GM12878 (cell line): ENCODE measurements at regions not wholly inside any gene's neighbourhood (a gene's known extent, or its start where the extent isn't known, plus 50 kb on each side); places are given as distances from the start of the nearest gene placed in this dataset.

ENCODE experiments used
- EED ChIP-seq: sonication (generic); IDR thresholded peaks from 2 replicates; pipeline ENCODE4 v1.6.1; 2016; ENCODE audit warnings: antibody characterized with exemption, low read depth
- EGR1 ChIP-seq, 2 experiments: IDR thresholded peaks; 1 replicate in 1 of 2; 2 replicates in 1 of 2; pipeline ENCODE4 v1.6.1; 2011 to 2012; ENCODE audit warnings: low read depth in 2 of 2, low read length in 2 of 2, borderline replicate concordance in 1 of 2, mild to moderate bottlenecking in 1 of 2, moderate library complexity in 1 of 2
- ETV6 ChIP-seq, 2 experiments: fragments of 450-650 bp in 1 of 2; IDR thresholded peaks in 1 of 2; conservative IDR thresholded peaks in 1 of 2; 2 replicates each; pipeline ENCODE4 v1.6.1; 2014; ENCODE audit warnings: antibody characterized with exemption in 1 of 2, borderline replicate concordance in 1 of 2, low read depth in 1 of 2, mild to moderate bottlenecking in 1 of 2, moderate library complexity in 1 of 2
- HDAC6 ChIP-seq: fragments of 200-600 bp; sonication (generic); IDR thresholded peaks from one replicate; pipeline ENCODE4 v1.8.0; 2017; ENCODE audit warnings: antibody characterized with exemption; ENCODE audit not compliant: unreplicated experiment
- JUNB ChIP-seq: IDR thresholded peaks from 2 replicates; pipeline ENCODE4 v1.6.1; 2016; ENCODE audit warnings: antibody characterized with exemption, mild to moderate bottlenecking
- KAT2A ChIP-seq: conservative IDR thresholded peaks from 2 replicates; pipeline ENCODE4 v1.6.1; 2011; ENCODE audit warnings: low read depth, low read length; ENCODE audit not compliant: control insufficient read depth
- MXI1 ChIP-seq: fragments of 150-350 bp; IDR thresholded peaks from 2 replicates; pipeline ENCODE4 v1.6.1; 2011; ENCODE audit warnings: low read depth, mild to moderate bottlenecking, inconsistent platforms, low read length, improper control_type of control experiment
- NFYB ChIP-seq: IDR thresholded peaks from 2 replicates; pipeline ENCODE4 v1.6.1; 2011; ENCODE audit warnings: low read depth, mild to moderate bottlenecking, low read length, improper control_type of control experiment, moderate library complexity; ENCODE audit not compliant: insufficient read depth
- RAD21 ChIP-seq: IDR thresholded peaks from 2 replicates; pipeline ENCODE4 v1.6.1; 2011; ENCODE audit warnings: mild to moderate bottlenecking, low read depth, low read length, moderate library complexity; ENCODE audit not compliant: insufficient read depth
- RUNX3 ChIP-seq: IDR thresholded peaks from 2 replicates; pipeline ENCODE4 v1.6.1; 2012; ENCODE audit warnings: low read length, inconsistent platforms
- WRNIP1 ChIP-seq: IDR thresholded peaks from 2 replicates; pipeline ENCODE4 v1.6.1; 2011; ENCODE audit warnings: low read depth, low read length, improper control_type of control experiment, borderline replicate concordance
- YY1 ChIP-seq: IDR thresholded peaks from 2 replicates; pipeline ENCODE4 v1.6.1; 2011; ENCODE audit warnings: low read depth, mild to moderate bottlenecking, low read length
- TF ChIP-seq, protein P1 (sequence below): fragments of 450-650 bp; IDR thresholded peaks from 2 replicates; pipeline ENCODE4 v1.6.1; 2017; ENCODE audit warnings: low read depth, mild to moderate bottlenecking, moderate library complexity
- TF ChIP-seq, protein P2 (sequence below): fragments of 450-650 bp; IDR thresholded peaks from 2 replicates; pipeline ENCODE4 v1.6.1; 2016; ENCODE audit warnings: mild to moderate bottlenecking

DNA sequence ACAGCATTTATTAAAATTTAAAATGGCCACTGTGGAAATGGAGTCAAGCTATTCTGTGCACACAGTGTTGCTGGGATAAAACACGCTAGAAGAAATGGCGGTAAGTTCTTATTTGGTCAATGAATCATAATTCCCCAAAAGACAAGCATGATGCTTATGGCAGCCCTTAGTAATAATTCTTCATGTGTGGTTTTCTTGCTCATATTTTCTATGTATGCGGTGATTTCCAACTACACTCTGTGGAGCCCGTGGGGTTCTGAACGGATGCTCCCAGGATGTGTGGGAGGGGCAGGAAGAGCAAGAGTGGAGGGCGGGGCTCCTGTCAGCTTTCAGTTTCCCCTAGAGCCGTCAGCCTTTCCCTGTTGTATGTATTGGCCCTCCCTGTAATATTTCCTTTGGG is 91.7 kb upstream of the RMDN2 start (continued):
- no peak for TF ChIP-seq NFYB
- TF ChIP-seq, protein P1, sequence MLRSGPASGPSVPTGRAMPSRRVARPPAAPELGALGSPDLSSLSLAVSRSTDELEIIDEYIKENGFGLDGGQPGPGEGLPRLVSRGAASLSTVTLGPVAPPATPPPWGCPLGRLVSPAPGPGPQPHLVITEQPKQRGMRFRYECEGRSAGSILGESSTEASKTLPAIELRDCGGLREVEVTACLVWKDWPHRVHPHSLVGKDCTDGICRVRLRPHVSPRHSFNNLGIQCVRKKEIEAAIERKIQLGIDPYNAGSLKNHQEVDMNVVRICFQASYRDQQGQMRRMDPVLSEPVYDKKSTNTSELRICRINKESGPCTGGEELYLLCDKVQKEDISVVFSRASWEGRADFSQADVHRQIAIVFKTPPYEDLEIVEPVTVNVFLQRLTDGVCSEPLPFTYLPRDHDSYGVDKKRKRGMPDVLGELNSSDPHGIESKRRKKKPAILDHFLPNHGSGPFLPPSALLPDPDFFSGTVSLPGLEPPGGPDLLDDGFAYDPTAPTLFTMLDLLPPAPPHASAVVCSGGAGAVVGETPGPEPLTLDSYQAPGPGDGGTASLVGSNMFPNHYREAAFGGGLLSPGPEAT = peak; percentile 58
- peak; percentile 72 for TF ChIP-seq RUNX3
- TF ChIP-seq EED = peak; percentile 86
- TF ChIP-seq EGR1 (IDR thresholded peaks at IDR 0.05; ENCODE audit: borderline replicate concordance in 1 of 2, low read depth in 2 of 2, low read length in 2 of 2) = peak in 1 of 2 experiments; percentile 10; a peak in 1 of 3 replicates
- TF ChIP-seq, protein P2, sequence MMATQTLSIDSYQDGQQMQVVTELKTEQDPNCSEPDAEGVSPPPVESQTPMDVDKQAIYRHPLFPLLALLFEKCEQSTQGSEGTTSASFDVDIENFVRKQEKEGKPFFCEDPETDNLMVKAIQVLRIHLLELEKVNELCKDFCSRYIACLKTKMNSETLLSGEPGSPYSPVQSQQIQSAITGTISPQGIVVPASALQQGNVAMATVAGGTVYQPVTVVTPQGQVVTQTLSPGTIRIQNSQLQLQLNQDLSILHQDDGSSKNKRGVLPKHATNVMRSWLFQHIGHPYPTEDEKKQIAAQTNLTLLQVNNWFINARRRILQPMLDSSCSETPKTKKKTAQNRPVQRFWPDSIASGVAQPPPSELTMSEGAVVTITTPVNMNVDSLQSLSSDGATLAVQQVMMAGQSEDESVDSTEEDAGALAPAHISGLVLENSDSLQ = 0 out of 2 replicates have a peak, but pooled peaks have one; percentile 15
- TF ChIP-seq WRNIP1 = no peak
- peak; percentile 9; the same call in 1 of the 2 replicates for TF ChIP-seq RAD21
- no peak for TF ChIP-seq MXI1
- TF ChIP-seq ETV6 (conservative IDR thresholded peaks at IDR 0.05 in 1 of 2, IDR thresholded peaks at IDR 0.05 in 1 of 2; ENCODE audit: borderline replicate concordance in 1 of 2, low read depth in 1 of 2) = 0 out of 4 replicates have a peak, but pooled peaks of 1 of the 2 experiments have one; percentile 14
- TF ChIP-seq KAT2A = no peak
- TF ChIP-seq YY1 = peak; percentile 29; the same call in 1 of the 2 replicates
- TF ChIP-seq HDAC6 = no peak
- peak; percentile 12; the same call in 1 of the 2 replicates for TF ChIP-seq JUNB
- TF ChIP-seq, all 136 proteins: peak for 13
